HL-60 (cell line): ENCODE measurements at regions not wholly inside any gene's neighbourhood (a gene's known extent, or its start where the extent isn't known, plus 50 kb on each side); places are given as distances from the start of the nearest gene placed in this dataset.

ENCODE experiments used
- CTCF ChIP-seq: IDR thresholded peaks from one replicate; pipeline ENCODE4 v1.5.1; 2011; ENCODE audit warnings: low read length, control low read depth, inconsistent platforms; ENCODE audit not compliant: insufficient read depth
- POLR2AphosphoS5 ChIP-seq: IDR thresholded peaks from 2 replicates; pipeline ENCODE4 v1.6.1; 2012; ENCODE audit warnings: low read depth
- REST ChIP-seq: IDR thresholded peaks from 2 replicates; pipeline ENCODE4 v1.6.1; 2012; ENCODE audit warnings: low read depth; ENCODE audit not compliant: insufficient replicate concordance

GRCh38 chr5:93886098-93886806 is 144.9 kb upstream of the POU5F2 start:
- TF ChIP-seq CTCF (no peak), POLR2AphosphoS5 (no peak), REST (no peak)
